MM.1S (cell line): ENCODE measurements at regions not wholly inside any gene's neighbourhood (a gene's known extent, or its start where the extent isn't known, plus 50 kb on each side); places are given as distances from the start of the nearest gene placed in this dataset.

Experiments used
- DNase-seq: peaks from one replicate; pipeline ENCODE4 v3.0.0-alpha.2; 2015
- H2AFZ ChIP-seq: fragments of 300-600 bp; sonication (generic); 2 replicates; pipeline ENCODE4 v1.6.0; 2016; ENCODE audit warnings: antibody characterized with exemption, low read length
- H3F3A ChIP-seq: fragments of 300-600 bp; sonication (generic); 2 replicates; pipeline ENCODE4 v1.6.1; 2016; ENCODE audit warnings: mild to moderate bottlenecking, antibody characterized with exemption, low read length, moderate library complexity, mixed read lengths; ENCODE audit not compliant: insufficient read depth
- H3K27ac ChIP-seq: fragments of 300-600 bp; sonication (generic); 2 replicates; pipeline ENCODE4 v1.5.1; 2016; ENCODE audit warnings: mild to moderate bottlenecking, low read length
- H3K27me3 ChIP-seq: fragments of 300-600 bp; sonication (generic); replicated peaks from 2 replicates; pipeline ENCODE4 v1.6.0; 2016; ENCODE audit warnings: low read length; ENCODE audit not compliant: insufficient read depth
- H3K36me3 ChIP-seq: fragments of 300-600 bp; sonication (generic); replicated peaks from 2 replicates; pipeline ENCODE4 v1.6.1; 2016; ENCODE audit warnings: mild to moderate bottlenecking, low read length, mixed read lengths; ENCODE audit not compliant: insufficient read depth
- H3K4me1 ChIP-seq: fragments of 300-600 bp; sonication (generic); 2 replicates; pipeline ENCODE4 v1.6.1; 2016; ENCODE audit warnings: low read length, mixed read lengths
- H3K4me2 ChIP-seq: fragments of 300-600 bp; sonication (generic); 2 replicates; pipeline ENCODE4 v1.6.0; 2016; ENCODE audit warnings: low read depth, low read length
- H3K4me3 ChIP-seq: fragments of 300-600 bp; sonication (generic); 2 replicates; pipeline ENCODE4 v1.5.1; 2016; ENCODE audit warnings: low read length, mixed read lengths
- H3K79me2 ChIP-seq: fragments of 300-600 bp; sonication (generic); 2 replicates; pipeline ENCODE4 v1.6.1; 2016; ENCODE audit warnings: mixed run types, low read length, mixed read lengths
- H3K9ac ChIP-seq: fragments of 300-600 bp; sonication (generic); 2 replicates; pipeline ENCODE4 v1.6.1; 2016; ENCODE audit warnings: low read length, mixed read lengths
- H3K9me2 ChIP-seq: fragments of 300-600 bp; sonication (generic); replicated peaks from 2 replicates; pipeline ENCODE4 v1.6.1; 2016; ENCODE audit warnings: mild to moderate bottlenecking, low read length, mixed read lengths; ENCODE audit not compliant: insufficient read depth
- H3K9me3 ChIP-seq: fragments of 300-600 bp; sonication (generic); replicated peaks from 2 replicates; pipeline ENCODE4 v1.6.1; 2016; ENCODE audit warnings: mild to moderate bottlenecking, low read length, mixed read lengths; ENCODE audit not compliant: insufficient read depth
- H4K20me1 ChIP-seq: fragments of 300-600 bp; sonication (generic); 2 replicates; pipeline ENCODE4 v1.6.1; 2016; ENCODE audit warnings: mild to moderate bottlenecking, low read length, moderate library complexity, mixed read lengths; ENCODE audit not compliant: insufficient read depth
- CTCF ChIP-seq: fragments of 300-600 bp; sonication (generic); IDR thresholded peaks from 2 replicates; pipeline ENCODE4 v1.5.1; 2016; ENCODE audit warnings: antibody characterized with exemption, low read length, mixed read lengths
- EZH2 ChIP-seq: fragments of 300-600 bp; sonication (generic); optimal IDR thresholded peaks from 2 replicates; pipeline ENCODE3; 2017; ENCODE audit warnings: low read depth, mild to moderate bottlenecking, antibody characterized with exemption, low read length, mixed read lengths
- EZH2phosphoT487 ChIP-seq: fragments of 300-600 bp; sonication (generic); IDR thresholded peaks from 2 replicates; pipeline ENCODE4 v1.6.1; 2018; ENCODE audit warnings: antibody characterized with exemption, low read length

GRCh38 chr12:47517122-47517521, 188.7 kb downstream of the RPAP3 start:
- no peak overlapping the region for H2AFZ ChIP-seq
- no peaks in the 10 kb centered on the region for H3K9me3 ChIP-seq
- TF ChIP-seq EZH2 (no peak), EZH2phosphoT487 (no peak), CTCF (no peak)
- no peaks in the 10 kb centered on the region for H3F3A ChIP-seq
- H4K20me1 ChIP-seq, result no peaks in the 10 kb centered on the region
- H3K36me3 ChIP-seq, result no peaks in the 10 kb centered on the region
- H3K9ac ChIP-seq, result no peak overlapping the region
- no peaks in the 10 kb centered on the region for H3K27me3 ChIP-seq
- DNase-seq, result no peak
- no peaks in the 10 kb centered on the region for H3K79me2 ChIP-seq
- H3K9me2 ChIP-seq, result no peaks in the 10 kb centered on the region
- no peak overlapping the region for H3K4me3 ChIP-seq
- no peak overlapping the region for H3K27ac ChIP-seq
- no peaks in the 10 kb centered on the region for H3K4me1 ChIP-seq
- no peak overlapping the region for H3K4me2 ChIP-seq

- no peaks in the 10 kb centered on the region for H4K20me1 ChIP-seq
- no peaks in the 10 kb centered on the region for H3K79me2 ChIP-seq
- H3K27me3 ChIP-seq, result no peaks in the 10 kb centered on the region
- no peaks in the 10 kb centered on the region for H3K36me3 ChIP-seq
- H3F3A ChIP-seq, result no peaks in the 10 kb centered on the region
- H3K9me2 ChIP-seq, result no peaks in the 10 kb centered on the region
- no peak for DNase-seq
- H3K4me3 ChIP-seq, result no peak overlapping the region
- H3K9me3 ChIP-seq, result no peaks in the 10 kb centered on the region
- H2AFZ ChIP-seq, result no peak overlapping the region
- TF ChIP-seq CTCF, result no peak
- TF ChIP-seq EZH2phosphoT487, result no peak
- no peak for TF ChIP-seq EZH2
- H3K9ac ChIP-seq, result no peak overlapping the region
- H3K4me2 ChIP-seq, result no peak overlapping the region
- no peak overlapping the region for H3K27ac ChIP-seq
- no peaks in the 10 kb centered on the region for H3K4me1 ChIP-seq
Observed at GRCh38 chr12:47509398-47509851, 196.4 kb downstream of the RPAP3 start.

DNA sequence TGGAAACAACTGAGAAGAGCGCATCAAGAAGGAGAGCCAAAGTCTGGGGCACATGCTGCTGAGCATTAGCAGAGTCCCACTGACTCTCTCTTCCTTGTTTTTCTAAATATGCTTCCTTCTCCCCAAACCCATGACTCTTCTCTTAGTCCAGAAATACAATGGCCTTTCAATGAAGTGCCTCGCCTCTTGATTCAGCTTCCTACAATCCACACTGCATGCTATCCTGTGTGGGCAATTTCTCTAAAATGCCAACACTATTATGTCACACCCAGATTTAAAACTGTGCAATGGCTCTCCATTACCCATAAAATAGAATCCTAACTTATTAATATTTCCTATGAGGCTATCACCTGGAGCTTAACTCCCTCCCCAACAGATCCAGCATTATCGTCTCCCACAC, 198.6 kb downstream of the RPAP3 start:
- Histone ChIP-seq H3K27me3 (no peaks in the 10 kb centered on the region), H4K20me1 (no peaks in the 10 kb centered on the region), H3K36me3 (no peaks in the 10 kb centered on the region), H3K27ac (no peak overlapping the region), H3K4me3 (no peak overlapping the region), H3F3A (no peaks in the 10 kb centered on the region), H3K9me3 (no peaks in the 10 kb centered on the region), H3K4me2 (no peak overlapping the region), H2AFZ (no peak overlapping the region), H3K9me2 (no peaks in the 10 kb centered on the region), H3K9ac (no peak overlapping the region), H3K79me2 (no peaks in the 10 kb centered on the region), H3K4me1 (no peaks in the 10 kb centered on the region)
- no peak for DNase-seq
- TF ChIP-seq EZH2 (no peak), EZH2phosphoT487 (no peak), CTCF (no peak)
